ENCODE measurements at regions not wholly inside any gene's neighbourhood (a gene's known extent, or its start where the extent isn't known, plus 50 kb on each side); places are given as distances from the start of the nearest gene placed in this dataset.

DNA sequence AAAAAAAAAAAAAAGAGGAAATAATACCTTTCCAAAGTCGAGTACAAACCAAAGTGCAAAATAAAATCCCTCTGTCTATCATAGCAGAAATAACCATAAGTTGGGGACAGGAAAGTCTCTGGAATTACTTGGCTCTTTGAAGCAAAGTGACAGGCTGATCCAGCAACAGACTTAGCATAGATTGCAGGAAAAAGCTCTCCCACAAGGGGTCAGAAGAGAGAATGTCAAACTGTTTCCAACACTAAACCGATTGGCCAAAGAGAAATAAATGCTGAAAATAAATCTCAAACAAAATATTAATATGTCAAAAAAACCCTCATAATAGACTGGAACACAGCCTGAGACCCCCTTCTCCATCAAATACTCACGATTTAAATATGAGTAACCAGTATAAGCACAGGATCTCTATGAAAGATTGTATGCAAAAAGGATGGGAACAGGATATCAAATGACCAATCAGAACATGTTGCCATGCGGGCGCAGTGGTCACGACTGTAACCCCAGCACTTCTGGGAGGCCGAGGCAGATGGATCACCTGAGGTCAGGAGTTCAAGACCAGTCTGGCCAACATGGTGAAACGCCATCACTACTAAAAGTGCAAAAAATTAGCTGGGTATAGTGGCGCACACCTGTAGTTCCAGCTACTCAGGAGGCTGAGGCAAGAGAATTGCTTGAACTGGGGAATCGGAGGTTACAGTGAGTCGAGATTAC lies 1000.7 kb upstream of the LRRN3 start:
- TF ChIP-seq CTCF (IDR thresholded peaks at IDR 0.05; ENCODE audit: low read length) (peak; percentile 60), EZH2 (IDR thresholded peaks at IDR 0.05; ENCODE audit: borderline replicate concordance, low read length) (no peak)
